22Rv1 (cell line): ENCODE measurements at regions not wholly inside any gene's neighbourhood (a gene's known extent, or its start where the extent isn't known, plus 50 kb on each side); places are given as distances from the start of the nearest gene placed in this dataset.

ENCODE experiments used
- H3K27ac ChIP-seq: fragments of 450-650 bp; 2 replicates; pipeline ENCODE4 v1.5.1; 2017
- ZFX ChIP-seq: fragments of 450-650 bp; IDR thresholded peaks from 2 replicates; pipeline ENCODE4 v1.6.1; 2017; ENCODE audit warnings: antibody characterized with exemption, borderline replicate concordance
- TF ChIP-seq, protein P1 (sequence below): fragments of 450-650 bp; IDR thresholded peaks from 2 replicates; pipeline ENCODE4 v1.5.1; 2017; ENCODE audit warnings: mild to moderate bottlenecking

DNA sequence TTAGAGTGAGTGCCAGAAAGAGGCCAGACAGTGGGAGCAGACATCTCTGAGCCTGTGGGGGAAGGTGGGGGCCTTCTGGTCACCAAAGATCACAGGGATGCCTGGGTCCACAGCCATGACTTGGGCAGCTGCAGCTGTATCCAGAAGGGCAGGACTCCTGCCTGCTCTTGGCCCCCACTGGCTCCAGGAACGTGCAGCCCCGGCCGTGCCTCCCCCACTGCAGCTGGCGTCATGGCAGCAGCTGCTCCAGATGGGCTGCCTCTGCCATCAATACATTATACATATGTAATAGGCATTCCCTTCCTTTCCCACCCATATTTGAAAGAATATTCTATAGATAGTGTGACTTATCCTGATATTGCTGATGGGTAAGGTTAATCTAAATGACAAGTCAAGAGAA, 195.5 kb upstream of the SNX19 start:
- TF ChIP-seq, protein P1, sequence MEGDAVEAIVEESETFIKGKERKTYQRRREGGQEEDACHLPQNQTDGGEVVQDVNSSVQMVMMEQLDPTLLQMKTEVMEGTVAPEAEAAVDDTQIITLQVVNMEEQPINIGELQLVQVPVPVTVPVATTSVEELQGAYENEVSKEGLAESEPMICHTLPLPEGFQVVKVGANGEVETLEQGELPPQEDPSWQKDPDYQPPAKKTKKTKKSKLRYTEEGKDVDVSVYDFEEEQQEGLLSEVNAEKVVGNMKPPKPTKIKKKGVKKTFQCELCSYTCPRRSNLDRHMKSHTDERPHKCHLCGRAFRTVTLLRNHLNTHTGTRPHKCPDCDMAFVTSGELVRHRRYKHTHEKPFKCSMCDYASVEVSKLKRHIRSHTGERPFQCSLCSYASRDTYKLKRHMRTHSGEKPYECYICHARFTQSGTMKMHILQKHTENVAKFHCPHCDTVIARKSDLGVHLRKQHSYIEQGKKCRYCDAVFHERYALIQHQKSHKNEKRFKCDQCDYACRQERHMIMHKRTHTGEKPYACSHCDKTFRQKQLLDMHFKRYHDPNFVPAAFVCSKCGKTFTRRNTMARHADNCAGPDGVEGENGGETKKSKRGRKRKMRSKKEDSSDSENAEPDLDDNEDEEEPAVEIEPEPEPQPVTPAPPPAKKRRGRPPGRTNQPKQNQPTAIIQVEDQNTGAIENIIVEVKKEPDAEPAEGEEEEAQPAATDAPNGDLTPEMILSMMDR = no peak
- no peak for TF ChIP-seq ZFX
- H3K27ac ChIP-seq = no peak overlapping the region

DNA sequence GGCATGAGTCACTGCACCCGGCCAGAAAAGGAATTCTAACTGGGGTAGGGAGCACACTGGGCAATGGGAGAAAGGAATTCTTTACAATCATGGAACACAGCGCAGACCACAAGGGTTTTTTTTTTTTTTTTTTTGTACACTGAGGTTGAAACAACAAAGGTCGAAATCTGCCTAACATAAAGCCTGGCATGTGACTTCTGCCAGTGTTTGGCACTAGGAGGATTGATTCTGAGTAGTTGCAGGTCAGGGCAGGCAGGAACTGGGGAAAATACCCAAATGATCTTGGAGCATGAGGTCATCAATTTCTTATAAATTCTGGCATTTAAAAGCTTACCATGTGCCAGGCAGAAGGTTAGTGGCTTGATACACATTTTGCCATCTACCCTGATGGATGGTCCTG, 202.0 kb upstream of the SNX19 start:
- TF ChIP-seq, protein P1 = no peak
- TF ChIP-seq ZFX = no peak
- no peak overlapping the region for H3K27ac ChIP-seq

DNA sequence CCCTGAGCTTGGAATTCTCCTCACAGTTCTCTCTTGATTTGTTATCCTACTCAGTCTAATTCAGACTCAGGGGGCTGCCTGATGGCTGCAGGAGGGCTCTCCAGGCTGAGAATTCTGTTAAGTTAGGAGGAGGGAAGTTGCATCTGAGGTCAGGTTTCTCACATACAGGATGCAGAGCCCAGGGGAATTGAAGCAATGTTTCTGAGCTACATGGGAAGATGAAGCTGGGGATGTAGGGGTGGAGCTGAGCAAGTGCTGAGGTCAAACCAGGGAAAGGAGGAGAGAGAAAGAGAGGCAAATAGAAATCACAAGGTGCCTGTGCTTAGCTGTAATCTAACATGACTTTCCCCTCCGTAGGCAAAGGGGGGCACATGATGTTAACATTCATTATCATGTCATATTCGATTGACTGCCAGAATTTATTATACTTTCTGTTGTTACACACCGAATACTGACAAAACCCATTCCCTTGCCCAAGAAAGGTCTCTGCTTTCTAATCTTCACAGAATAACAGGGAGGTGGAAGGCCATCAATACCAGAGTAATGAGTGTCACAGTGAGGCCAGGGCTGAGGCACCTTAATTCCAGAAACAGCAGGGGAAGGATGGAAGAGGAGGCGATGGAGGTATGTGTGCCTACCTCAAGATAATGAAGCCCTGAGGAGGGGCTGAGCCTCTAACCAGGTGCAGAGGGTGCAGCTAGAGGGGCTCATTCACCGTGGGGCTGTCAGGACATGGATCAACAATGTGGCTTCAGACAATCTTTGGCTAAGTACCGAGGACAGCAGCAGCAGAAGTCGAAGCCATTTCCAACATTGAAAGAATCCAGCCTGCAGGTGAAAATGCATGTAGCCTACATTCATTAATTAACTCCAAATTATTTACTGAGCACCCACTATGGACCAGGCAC, 205.4 kb upstream of the SNX19 start:
- H3K27ac ChIP-seq = no peak overlapping the region
- TF ChIP-seq, protein P1 = no peak
- no peak for TF ChIP-seq ZFX

DNA sequence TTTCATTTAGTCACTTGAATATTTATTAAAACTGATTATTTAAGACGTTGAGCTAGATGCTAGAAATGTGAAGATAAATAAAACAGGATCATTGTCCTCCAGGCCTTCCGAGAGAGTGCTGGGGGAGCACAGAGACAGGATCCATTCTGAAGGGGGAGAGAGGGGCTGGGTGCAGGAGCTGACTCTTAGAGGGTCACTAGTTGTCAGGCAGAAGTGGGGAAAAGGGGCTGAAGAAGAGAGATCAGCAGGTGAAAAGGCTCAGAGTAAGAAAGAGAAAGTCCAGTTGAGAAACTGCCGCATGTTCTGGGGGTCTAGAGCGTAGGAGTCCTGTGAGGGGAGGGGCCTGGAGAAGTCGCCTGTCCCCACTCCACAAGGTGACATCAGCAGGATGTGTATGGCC, 206.2 kb upstream of the SNX19 start:
- no peak overlapping the region for H3K27ac ChIP-seq
- TF ChIP-seq ZFX = no peak
- TF ChIP-seq, protein P1 = no peak

DNA sequence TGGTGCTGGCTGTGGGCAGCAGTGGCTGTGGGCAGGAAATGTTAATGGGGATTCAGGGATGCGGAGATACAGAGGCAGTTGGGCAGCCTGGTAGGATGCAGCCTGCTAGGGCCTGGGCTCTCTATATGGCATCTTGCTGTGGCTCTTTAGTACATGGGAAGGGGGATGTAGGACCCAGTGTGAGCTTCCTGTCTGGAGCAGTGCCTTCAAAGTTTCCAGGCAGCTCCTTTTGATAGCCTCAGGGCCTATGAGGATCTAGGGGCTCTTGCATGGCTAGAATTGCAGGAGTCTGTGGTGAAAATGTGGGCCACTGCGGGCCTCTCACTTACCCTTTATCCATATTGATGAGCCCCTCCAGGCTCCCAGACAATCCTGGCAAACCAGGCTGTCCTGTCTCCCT, 213.2 kb upstream of the SNX19 start:
- H3K27ac ChIP-seq = no peak overlapping the region
- TF ChIP-seq, protein P1 = no peak
- TF ChIP-seq ZFX = no peak

DNA sequence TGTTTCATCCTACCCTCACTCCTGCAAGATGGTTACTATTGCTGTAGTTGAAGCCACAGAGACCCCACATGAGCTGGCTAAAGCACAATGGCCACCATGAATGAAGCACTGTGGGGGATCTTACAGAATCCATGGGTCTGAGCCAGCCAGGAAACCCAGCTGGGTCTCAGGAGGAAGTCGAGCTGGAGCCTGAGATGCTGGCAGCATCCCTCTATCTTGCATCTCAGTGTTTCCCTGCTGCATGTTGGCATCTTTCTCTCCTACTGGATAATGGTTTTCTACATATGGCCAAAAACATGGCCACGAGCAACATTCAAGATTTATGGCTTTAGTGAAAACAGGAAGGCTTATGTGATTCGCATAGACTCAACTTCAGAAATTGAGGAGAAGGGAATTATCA, 219.3 kb upstream of the SNX19 start:
- no peak for TF ChIP-seq ZFX
- TF ChIP-seq, protein P1 = no peak
- H3K27ac ChIP-seq = no peak overlapping the region

DNA sequence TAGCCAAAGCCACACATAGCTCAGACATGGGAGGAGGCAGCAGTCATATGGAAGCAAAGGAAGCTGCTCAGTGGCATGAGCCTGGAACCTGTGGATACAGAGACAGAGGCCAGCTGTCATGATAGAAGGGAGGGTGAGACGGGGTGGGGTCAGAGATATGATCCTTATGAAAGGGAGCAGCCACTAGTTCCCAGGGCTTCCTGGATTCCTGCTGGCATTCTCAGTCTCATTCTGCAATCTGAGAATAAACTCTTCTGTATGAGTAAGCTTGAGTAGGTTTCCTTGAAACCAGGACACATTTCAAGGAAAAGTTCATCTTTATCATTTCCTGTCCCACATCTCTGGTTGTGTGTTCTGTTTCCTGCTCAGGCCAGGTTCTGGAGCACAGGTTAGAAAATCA, 220.2 kb upstream of the SNX19 start:
- TF ChIP-seq, protein P1 = no peak
- TF ChIP-seq ZFX = no peak
- no peak overlapping the region for H3K27ac ChIP-seq
